Progenitor cell of endocrine pancreas (in vitro differentiated cells): ENCODE measurements at regions not wholly inside any gene's neighbourhood (a gene's known extent, or its start where the extent isn't known, plus 50 kb on each side); places are given as distances from the start of the nearest gene placed in this dataset.

Experiments used
- DNase-seq: peaks from one replicate; pipeline ENCODE4 v3.0.0; 2021; ENCODE audit warnings: low spot score; ENCODE audit not compliant: unreplicated experiment
- H3K27ac Mint-ChIP-seq: 2 replicates; pipeline ENCODE4 v1.8.0; 2021; ENCODE audit warnings: mild to moderate bottlenecking, moderate library complexity, mixed read lengths
- H3K27me3 Mint-ChIP-seq: 2 replicates; pipeline ENCODE4 v1.8.0; 2021; ENCODE audit warnings: mixed read lengths
- H3K36me3 Mint-ChIP-seq: 2 replicates; pipeline ENCODE4 v1.8.0; 2022; ENCODE audit warnings: mixed read lengths; ENCODE audit not compliant: insufficient read depth
- H3K4me1 Mint-ChIP-seq: 2 replicates; pipeline ENCODE4 v1.8.0; 2021; ENCODE audit warnings: low read depth, mixed read lengths
- H3K4me3 Mint-ChIP-seq: 2 replicates; pipeline ENCODE4 v1.8.0; 2021; ENCODE audit warnings: low read depth, mild to moderate bottlenecking, moderate library complexity, mixed read lengths
- H3K9me3 Mint-ChIP-seq: 2 replicates; pipeline ENCODE4 v1.8.0; 2021; ENCODE audit warnings: low read depth, mixed read lengths
- TF ChIP-seq, protein P1 (sequence below): fragments of 200-600 bp; sonication (generic); IDR thresholded peaks from one replicate; pipeline ENCODE4 v1.5.0; 2021; ENCODE audit warnings: antibody characterized with exemption, mild to moderate bottlenecking; ENCODE audit not compliant: unreplicated experiment

DNA sequence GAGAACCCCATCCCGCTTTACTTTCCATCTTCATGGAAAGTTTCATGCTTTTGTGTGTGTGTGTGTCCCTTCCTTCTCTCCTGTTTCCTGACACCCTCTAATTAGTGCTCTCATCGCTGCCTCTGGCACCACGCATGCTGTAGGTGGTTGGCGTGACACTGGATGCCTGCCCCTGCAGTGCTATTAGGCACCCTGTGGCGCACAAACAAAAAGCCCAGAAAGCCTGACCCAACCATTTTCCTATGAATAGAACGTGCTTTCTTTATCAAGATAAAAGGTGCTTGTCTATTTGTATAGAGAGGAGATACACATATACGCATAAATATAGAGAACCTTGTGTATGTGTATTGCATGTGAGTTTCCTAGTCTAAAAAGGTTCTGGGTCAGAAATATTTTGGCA is 120.8 kb upstream of the CDCA7L start:
- DNase-seq = no peak
- TF ChIP-seq, protein P1, sequence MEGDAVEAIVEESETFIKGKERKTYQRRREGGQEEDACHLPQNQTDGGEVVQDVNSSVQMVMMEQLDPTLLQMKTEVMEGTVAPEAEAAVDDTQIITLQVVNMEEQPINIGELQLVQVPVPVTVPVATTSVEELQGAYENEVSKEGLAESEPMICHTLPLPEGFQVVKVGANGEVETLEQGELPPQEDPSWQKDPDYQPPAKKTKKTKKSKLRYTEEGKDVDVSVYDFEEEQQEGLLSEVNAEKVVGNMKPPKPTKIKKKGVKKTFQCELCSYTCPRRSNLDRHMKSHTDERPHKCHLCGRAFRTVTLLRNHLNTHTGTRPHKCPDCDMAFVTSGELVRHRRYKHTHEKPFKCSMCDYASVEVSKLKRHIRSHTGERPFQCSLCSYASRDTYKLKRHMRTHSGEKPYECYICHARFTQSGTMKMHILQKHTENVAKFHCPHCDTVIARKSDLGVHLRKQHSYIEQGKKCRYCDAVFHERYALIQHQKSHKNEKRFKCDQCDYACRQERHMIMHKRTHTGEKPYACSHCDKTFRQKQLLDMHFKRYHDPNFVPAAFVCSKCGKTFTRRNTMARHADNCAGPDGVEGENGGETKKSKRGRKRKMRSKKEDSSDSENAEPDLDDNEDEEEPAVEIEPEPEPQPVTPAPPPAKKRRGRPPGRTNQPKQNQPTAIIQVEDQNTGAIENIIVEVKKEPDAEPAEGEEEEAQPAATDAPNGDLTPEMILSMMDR = no peak
- no peaks in the 10 kb centered on the region for H3K9me3 Mint-ChIP-seq
- peaks cover 7% of the 10 kb centered on the region for H3K27me3 Mint-ChIP-seq
- no peak overlapping the region for H3K27ac Mint-ChIP-seq
- no peak overlapping the region for H3K4me3 Mint-ChIP-seq
- no peaks in the 10 kb centered on the region for H3K36me3 Mint-ChIP-seq
- no peaks in the 10 kb centered on the region for H3K4me1 Mint-ChIP-seq

DNA sequence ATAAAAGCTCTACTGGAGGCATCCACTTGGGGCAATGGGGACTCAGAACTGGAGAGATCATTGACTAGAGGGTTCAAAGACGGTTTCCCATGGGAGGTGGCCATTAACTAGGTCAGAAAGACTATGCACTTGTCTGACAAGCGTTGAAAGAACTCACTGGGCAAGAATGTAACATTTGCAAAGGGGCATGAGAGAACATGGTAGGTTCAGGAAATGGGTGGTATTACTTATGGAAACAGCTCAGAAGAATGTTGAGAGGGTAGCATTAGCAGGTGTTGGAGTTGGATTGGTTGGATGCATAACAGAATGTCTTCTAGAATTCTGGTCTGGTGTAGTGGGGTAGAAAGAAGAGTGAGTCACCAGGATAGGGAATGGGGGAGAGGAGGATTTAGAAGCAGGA is 119.1 kb upstream of the CDCA7L start:
- TF ChIP-seq, protein P1 = no peak
- Mint-ChIP-seq H3K27me3 (peaks cover 7% of the 10 kb centered on the region), H3K4me3 (no peak overlapping the region), H3K4me1 (no peaks in the 10 kb centered on the region), H3K36me3 (no peaks in the 10 kb centered on the region), H3K27ac (no peak overlapping the region), H3K9me3 (no peaks in the 10 kb centered on the region)
- no peak for DNase-seq

DNA sequence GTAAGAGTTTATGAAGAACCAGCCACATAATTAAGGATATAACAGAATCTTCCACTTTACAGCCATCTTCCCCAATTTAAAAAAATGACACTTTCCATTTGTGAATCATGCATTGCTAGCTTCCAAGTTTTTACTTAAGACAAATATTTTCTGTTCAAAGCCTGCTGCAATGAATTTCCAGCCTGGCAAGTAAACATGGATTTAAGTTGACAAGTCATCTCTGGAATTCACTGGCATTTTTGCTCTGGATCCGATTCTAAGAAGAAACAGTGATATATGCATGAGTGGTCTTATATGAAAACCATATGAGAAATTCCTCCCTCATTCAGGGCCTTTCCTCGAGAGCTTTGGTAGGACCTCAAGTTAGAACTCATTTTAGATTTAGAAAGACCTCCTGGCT is 116.1 kb upstream of the CDCA7L start:
- peaks cover 2% of the 10 kb centered on the region for H3K27me3 Mint-ChIP-seq
- H3K9me3 Mint-ChIP-seq = no peaks in the 10 kb centered on the region
- no peaks in the 10 kb centered on the region for H3K4me1 Mint-ChIP-seq
- no peak overlapping the region for H3K4me3 Mint-ChIP-seq
- no peak overlapping the region for H3K27ac Mint-ChIP-seq
- no peak for DNase-seq
- H3K36me3 Mint-ChIP-seq = no peaks in the 10 kb centered on the region
- TF ChIP-seq, protein P1 = no peak

DNA sequence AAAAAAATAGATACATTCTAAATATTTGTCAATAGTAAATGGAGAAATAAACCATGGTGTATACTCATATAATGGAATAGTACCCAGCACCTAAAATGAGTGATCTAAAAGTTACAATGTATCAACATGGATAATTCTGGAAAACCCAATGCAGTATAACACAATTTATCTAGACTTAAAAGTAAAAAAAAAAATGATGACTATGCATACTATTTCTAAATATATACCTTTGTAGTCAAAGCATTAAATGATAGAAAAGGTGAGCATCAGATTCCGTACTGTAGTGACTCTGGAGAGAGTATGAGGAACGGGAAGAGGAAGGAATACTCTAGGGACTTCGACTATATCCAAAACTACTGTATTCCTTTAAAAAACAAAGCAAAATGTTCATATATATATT is 115.2 kb upstream of the CDCA7L start:
- DNase-seq = no peak
- no peaks in the 10 kb centered on the region for H3K9me3 Mint-ChIP-seq
- H3K4me3 Mint-ChIP-seq = no peak overlapping the region
- no peaks in the 10 kb centered on the region for H3K4me1 Mint-ChIP-seq
- no peaks in the 10 kb centered on the region for H3K36me3 Mint-ChIP-seq
- no peak overlapping the region for H3K27ac Mint-ChIP-seq
- TF ChIP-seq, protein P1 = no peak
- no peaks in the 10 kb centered on the region for H3K27me3 Mint-ChIP-seq

DNA sequence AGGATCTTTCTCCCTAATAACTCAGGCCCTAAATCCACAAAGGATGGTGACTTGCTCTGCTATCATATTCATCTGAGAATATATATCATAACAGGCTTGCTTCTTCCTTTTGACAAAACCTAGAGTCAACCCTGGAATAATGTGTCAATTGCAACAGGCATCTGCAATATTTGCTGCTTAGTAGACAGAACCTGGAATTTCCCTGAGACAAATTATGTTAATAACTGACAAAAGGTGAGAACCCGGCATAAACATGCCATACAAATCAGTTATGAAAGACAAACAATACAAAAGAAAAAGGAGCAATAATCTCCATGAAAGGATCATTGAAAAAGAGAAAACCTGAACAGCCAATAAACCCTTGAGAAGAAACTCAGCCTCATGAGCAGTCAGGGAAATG is 114.5 kb upstream of the CDCA7L start:
- TF ChIP-seq, protein P1 = no peak
- Mint-ChIP-seq H3K4me1 (no peaks in the 10 kb centered on the region), H3K9me3 (no peaks in the 10 kb centered on the region), H3K27ac (no peak overlapping the region), H3K27me3 (peaks cover 4% of the 10 kb centered on the region), H3K4me3 (no peak overlapping the region), H3K36me3 (no peaks in the 10 kb centered on the region)
- DNase-seq = no peak
